Erythroblast (primary cell): ENCODE measurements at regions not wholly inside any gene's neighbourhood (a gene's known extent, or its start where the extent isn't known, plus 50 kb on each side); places are given as distances from the start of the nearest gene placed in this dataset.

Experiments
- GATA1 ChIP-seq: IDR thresholded peaks from 2 replicates; pipeline ENCODE4 v1.6.1; 2011; ENCODE audit warnings: low read depth, mild to moderate bottlenecking, control low read depth, low read length, moderate library complexity
- POLR2A ChIP-seq: IDR thresholded peaks from 2 replicates; pipeline ENCODE4 v1.6.1; 2011; ENCODE audit warnings: mild to moderate bottlenecking, low read length

DNA sequence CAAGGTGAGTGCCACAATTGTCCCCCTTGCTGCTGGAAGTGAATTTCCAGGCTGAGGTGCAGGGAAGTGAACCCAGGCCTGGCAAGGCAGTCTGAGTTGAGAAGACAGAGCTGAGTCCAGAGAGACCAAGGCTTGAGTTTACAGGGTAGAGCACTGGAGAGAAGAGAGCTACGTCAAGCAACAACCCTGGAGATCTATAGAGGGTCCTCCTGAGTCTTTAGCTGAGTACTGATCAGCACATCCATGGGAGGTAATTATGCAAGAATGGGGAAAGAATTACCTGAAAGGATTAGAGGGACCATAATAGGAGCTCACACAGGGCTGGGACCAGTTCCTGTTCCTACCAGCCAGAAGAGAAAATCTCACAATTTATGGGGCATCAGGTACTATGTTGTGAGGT lies 190.7 kb downstream of the NEDD1 start:
- TF ChIP-seq POLR2A (no peak), GATA1 (no peak)
